ENCODE measurements at regions not wholly inside any gene's neighbourhood (a gene's known extent, or its start where the extent isn't known, plus 50 kb on each side); places are given as distances from the start of the nearest gene placed in this dataset.

GRCh38 chr21:41605178-41605933, 97.4 kb upstream of the TMPRSS2 start:
- no peak for DNase-seq

GRCh38 chr21:41604583-41605041, 96.7 kb upstream of the TMPRSS2 start:
- no peak for DNase-seq

- no peak for DNase-seq
Observed at GRCh38 chr21:41603476-41603875, 95.5 kb upstream of the TMPRSS2 start.

- DNase-seq, result no peak
Observed at GRCh38 chr21:41602531-41602930, 94.6 kb upstream of the TMPRSS2 start.

GRCh38 chr21:41601573-41602368, 93.8 kb upstream of the TMPRSS2 start:
- no peak for DNase-seq

GRCh38 chr21:41600961-41601572, 93.1 kb upstream of the TMPRSS2 start:
- no peak for DNase-seq

- DNase-seq, result no peak
Observed at GRCh38 chr21:41600556-41600955, 92.6 kb upstream of the TMPRSS2 start.

GRCh38 chr21:41600116-41600515, 92.2 kb upstream of the TMPRSS2 start:
- DNase-seq, result no peak

GRCh38 chr21:41598561-41599431, 90.8 kb upstream of the TMPRSS2 start:
- no peak for DNase-seq

- no peak for DNase-seq
Observed at GRCh38 chr21:41597811-41598231, 89.9 kb upstream of the TMPRSS2 start.

- DNase-seq, result no peak
Observed at GRCh38 chr21:41597227-41597626, 89.3 kb upstream of the TMPRSS2 start.

- DNase-seq, result no peak
Observed at GRCh38 chr21:41596241-41596925, 88.4 kb upstream of the TMPRSS2 start.

- no peak for DNase-seq
Observed at GRCh38 chr21:41594268-41594667, 86.3 kb upstream of the TMPRSS2 start.

- no peak for DNase-seq
Observed at GRCh38 chr21:41593760-41594138, 85.8 kb upstream of the TMPRSS2 start.

GRCh38 chr21:41593051-41593759, 85.2 kb upstream of the TMPRSS2 start:
- no peak for DNase-seq

- DNase-seq, result no peak
Observed at GRCh38 chr21:41589620-41590175, 81.7 kb upstream of the TMPRSS2 start.

- no peak for DNase-seq
Observed at GRCh38 chr21:41589131-41589530, 81.2 kb upstream of the TMPRSS2 start.

GRCh38 chr21:41585199-41585994, 77.4 kb upstream of the TMPRSS2 start:
- DNase-seq, result no peak

- no peak for DNase-seq
Observed at GRCh38 chr21:41584603-41585176, 76.7 kb upstream of the TMPRSS2 start.

- no peak for DNase-seq
Observed at GRCh38 chr21:41583274-41583790, 75.4 kb upstream of the TMPRSS2 start.
